Stimulated activated CD8-positive, alpha-beta memory T cell treated with anti-CD3 and anti-CD28 coated beads, Interleukin-4, amount 100 ng/mL, for 48 hours (primary cell): ENCODE measurements at regions not wholly inside any gene's neighbourhood (a gene's known extent, or its start where the extent isn't known, plus 50 kb on each side); places are given as distances from the start of the nearest gene placed in this dataset.

ENCODE experiments used
- DNase-seq: peaks from one replicate; pipeline ENCODE4 v3.0.0-alpha.2; 2020

DNA sequence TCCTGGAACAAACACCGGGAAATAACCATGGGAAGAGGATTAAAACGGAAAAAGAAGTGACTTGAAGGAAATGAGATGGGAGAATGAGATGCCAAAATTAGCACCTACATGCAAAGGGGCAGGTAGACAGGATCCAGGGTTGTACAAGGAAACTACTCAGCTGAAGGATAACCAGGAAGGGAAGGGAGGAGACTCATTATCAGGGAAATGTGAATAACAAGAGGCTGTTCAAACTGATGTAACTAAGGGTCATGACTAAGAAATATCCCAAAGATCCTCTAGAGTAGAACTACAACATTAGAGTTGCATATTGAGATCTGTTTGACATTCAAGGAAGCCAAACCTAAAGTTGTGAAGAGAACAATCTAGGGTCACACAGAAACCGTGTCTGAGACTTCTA, 166.2 kb upstream of the SP8 start:
- DNase-seq: no peak

DNA sequence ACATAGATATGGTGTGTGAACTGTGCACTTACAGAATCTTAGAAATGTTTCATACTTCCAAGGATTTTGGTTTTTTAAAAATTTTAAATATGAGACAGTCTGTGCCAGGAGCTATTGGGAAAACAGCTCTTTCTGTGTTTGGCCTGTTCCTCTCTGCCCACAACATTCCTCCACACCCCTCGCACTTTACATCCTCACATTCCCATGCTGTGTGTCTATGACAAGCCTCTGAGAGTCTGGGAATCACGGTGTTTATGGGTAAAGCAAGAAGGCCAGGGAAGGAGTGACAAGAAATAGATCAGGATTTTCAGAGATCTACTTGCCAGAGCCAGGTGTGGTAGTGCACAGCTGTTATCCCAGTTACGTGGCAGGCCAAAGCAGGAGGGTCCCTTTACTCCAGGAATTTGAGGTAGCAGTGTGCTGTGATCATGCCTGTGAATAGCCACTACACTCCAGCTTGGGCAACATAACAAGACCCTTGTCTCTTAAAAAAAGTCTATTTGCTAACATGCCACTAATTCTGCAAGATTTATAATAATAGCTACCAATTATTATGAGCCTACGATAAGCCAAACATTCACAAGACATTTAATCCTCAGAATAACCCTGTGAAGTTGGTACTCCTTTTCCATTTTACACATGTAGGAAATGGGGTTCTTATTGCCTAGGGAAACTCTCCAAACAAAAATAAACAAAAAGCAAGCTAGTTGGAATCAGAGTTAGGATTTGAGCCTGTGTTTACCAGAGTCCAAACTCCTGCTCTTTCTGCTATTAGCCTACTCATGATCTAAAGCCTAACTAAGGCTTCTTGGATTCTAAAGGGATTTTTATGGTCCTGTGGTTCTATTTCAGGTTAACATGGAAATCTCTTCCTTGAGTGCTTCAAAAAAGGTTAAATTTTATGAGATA, 168.3 kb upstream of the SP8 start:
- DNase-seq: no peak

GRCh38 chr7:20958572-20958971, 171.9 kb upstream of the SP8 start:
- no peak for DNase-seq

DNA sequence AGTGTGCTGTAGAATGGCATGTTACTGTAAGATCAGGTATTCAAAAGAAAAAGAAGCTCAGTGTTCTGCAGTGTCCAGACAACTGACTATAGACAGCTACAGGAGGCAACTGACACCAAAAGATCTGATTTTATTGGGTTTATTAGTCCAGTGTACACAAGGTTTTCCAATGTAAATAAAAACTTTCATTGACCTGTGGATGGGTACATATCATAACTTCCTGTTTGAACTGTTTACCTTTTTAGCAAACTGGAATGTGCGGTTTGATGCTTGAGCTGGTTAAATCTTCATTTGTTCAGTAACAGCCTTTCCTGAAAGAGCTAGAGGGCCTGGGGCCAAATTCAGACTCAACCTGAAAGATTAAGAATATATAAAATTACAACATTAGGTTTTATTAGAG, 172.6 kb upstream of the SP8 start:
- no peak for DNase-seq

GRCh38 chr7:20963556-20964280, 177.0 kb upstream of the SP8 start:
- DNase-seq: no peak

DNA sequence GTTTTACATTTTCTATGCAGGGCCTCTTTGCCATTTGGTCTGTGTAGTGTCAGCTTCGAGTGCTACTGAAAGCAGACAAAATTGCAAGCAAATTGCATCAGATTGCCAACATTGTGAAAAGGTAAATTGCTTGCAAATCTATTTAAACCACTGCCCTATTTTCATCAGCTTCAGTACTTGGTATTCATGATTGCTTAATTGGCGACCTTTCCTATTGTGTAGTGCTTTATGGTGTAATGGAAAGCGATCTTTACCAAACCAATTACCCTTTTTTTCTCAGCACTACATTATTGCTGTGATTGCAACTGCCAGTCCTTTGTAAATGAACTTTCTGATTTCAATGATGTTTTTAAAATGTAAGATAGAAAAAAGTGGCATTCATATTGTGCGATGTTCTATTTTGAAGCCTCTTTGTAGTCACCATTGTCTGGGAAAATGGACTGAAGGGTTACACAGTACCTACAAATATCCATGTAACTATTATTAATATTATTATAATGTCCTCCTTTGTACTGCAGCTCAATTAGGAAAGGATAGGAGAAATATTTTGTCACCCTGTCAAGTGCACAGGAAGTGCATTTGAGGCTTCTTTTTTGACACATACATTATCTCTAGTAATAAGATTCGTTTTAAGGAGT, 177.7 kb upstream of the SP8 start:
- no peak for DNase-seq

DNA sequence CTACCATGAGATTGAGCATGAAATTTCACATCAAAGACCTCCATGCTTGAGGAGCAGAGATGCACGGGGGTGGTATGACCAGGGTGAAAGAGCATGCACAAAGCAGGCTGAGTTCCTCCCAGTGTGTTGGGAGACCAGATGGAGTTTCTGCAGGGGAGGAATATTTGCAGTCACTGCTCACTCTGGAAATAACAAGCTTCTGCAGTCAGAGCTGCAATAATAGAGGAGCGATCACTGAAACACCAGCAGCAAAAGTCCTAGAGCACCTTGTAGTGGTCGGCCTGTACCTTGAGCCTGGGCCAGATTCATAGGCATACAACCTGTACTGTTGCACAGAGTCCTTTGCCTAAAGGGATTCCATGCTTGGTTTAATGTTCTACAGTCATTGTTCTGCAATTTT, 184.5 kb upstream of the SP8 start:
- DNase-seq: no peak

DNA sequence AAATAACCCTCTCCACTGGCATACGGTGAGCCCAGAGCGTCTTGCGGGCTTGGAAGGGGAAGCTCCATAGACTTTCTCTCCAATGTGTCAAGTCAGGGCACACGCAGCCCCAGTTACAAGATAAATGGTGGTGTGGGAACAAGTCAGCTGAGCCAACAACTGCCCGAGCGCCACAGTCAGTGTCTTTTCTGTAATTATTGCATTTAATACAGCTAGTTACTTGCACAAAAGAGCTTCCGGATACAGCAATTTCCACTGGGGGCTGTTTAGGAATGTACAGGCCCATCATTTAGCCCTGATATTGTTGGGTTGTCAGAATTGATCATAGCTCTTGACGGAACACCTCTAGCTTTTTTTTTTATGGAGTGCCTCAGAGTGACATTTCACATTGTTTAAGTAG, 193.5 kb upstream of the SP8 start:
- no peak for DNase-seq

DNA sequence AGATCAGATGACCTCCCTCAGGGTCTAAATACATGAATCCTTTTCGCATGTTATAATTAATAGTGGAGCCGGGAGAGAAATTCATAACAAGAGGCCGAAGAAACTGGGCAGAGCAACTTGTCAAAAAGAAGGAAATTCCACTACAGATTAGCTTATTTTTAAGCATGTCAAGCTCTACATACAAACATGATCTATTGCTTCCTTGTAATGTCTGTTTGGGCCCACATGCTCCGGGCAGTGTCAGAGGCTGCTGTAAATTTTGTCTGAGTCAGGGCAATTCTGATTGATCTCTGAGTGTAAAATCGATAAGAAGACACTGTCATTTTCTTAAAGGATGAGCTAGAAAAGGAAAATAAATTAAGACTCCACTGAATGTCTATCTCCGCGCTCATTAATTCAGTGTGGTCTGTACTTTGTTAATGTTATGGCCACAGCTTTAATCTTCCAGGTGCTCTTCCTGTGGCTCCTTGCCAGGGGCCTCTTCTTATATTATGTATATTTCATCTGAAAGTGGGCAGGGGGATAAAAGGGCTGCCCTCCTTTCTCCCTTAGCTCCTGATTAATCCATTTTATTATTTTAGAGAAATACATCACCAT, 194.1 kb upstream of the SP8 start:
- DNase-seq: no peak

DNA sequence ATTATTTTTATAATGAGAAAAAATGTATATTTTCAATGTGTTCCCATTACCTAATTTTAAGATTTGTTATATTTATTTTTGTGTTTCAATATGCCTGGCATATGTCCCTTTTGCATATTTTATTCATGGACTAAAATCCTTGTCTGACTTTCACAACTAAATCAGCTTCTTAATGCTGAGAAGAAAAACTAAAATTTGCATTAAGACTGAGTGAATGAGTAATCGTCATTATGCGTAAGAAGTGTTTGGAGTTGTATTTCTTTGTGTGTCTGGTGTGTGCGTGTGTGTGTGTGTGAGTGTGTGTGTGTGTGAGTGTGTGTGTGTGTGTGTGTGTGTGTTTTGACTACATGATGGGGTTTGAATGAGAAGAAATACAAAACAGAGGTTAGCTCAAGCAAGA, 201.7 kb upstream of the SP8 start:
- DNase-seq: no peak

DNA sequence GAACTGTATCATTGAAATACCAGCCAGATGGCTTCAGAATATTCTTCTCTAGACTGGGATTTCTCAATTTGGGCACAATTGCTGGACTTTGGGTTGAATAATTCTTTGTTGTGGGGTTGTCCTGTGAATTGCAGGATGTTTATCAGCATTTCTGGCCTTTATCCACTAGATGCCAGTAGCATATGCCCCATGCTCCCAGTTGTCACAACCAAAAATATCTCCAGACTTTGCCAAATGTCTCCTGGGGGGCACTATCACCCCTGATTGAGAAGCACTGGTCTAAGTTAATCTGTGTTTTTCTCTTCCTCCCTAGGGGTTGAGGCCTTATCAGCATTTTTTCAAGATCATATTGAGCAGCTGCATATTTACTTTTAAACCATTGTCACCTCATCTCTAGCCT, 204.9 kb upstream of the SP8 start:
- DNase-seq: no peak

DNA sequence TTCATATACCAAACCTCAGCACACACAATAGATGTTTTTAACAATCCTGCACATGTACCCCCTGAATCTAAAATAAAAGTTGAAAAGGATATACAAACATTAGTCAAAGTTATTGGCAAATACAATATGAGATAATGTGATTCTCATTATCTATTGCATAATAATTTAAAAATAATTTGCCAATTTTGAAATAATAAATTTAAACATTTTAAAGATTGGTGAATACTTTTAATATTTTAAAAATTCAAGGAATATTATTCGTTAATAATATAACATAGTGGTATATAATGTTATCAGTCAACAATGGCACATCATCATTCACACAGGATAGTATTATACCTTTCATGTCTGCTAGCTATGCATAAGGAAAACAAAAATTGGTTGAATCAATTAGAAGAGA, 207.0 kb upstream of the SP8 start:
- DNase-seq: no peak

GRCh38 chr7:20998309-20998708, 211.6 kb upstream of the SP8 start:
- DNase-seq: no peak

GRCh38 chr7:21011153-21011552, 224.5 kb upstream of the SP8 start:
- DNase-seq: no peak

DNA sequence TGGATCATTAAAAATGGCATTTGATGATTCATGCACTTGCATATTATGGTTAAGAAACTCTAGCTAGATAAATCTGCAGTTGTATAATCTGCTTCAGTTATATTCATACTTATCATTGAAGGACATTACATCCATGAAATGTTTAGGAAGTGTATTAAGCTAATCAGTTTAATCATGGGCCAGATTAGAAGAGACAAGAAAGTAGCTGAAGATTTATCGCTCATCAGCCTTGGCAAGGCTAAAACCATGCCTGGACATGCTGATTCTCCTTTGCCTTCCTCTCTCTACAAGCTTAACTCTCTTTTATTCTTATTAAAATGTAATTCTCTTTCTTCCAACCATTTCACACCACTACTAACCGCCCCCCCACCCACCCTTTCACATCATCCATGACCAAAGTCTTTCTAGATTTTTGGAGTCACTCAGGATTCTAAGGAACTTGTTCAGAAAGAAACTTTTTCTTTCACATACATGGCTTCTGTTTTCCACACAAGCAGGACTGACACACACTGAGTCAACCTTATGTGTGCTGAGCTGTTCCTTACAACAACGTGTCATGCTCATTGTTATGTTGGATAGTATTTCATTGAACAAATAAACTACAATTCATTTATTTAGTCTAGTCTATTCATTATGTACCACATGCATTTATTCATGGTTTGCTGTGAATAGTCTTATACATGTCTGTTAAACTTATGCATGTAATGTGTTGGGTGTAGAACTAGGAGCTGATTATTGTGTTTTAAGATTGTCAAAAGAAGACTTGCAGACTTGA, 227.3 kb upstream of the SP8 start:
- DNase-seq: no peak

DNA sequence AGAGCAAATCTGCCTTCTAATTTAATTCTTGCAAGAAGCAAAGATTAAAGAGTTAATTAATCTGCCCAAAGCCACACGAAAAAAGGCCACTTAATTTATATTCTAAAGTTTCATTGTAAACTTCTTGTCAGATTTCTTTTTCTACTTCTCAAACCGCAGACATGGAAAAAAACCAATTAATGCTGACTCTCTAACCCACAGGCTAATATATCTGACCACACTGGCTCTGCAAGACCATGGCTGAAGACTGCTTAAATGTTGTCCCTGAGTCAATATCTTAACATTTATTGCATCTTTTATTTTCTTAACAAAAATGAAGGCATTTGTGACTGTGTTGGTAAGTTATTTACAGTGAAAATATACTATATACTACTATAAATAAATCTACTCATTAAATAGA, 234.0 kb upstream of the SP8 start:
- DNase-seq: no peak

DNA sequence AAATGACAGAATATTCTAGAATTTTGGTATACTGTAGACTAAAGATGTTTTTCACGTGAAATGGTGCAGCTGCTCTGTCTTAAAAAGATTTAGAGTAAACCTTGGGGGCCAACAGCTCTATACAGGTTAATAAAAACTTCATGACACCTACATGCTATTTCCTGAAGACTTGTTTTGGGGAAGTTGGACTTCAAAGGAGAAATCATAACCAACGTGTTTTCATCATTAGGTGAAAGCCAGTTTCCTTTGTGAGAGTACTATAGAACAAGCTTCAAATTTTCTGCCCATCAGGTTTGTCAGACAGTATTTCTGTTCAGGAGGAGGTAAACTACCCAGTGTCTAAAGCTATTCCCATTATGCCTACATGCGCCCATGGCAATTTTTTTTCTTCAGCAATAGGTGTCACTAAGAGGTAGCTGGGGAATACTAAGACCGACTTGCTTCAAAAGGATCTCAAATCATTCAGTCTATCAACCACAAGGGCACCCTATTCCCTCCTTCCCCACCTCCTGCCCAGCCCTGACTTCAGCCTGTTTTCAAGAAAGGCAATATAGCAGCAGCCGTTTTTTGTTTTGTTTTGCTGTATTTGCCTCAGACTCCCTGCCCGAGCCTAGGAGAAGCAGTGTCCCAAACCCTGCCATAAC, 237.3 kb upstream of the SP8 start:
- DNase-seq: no peak

DNA sequence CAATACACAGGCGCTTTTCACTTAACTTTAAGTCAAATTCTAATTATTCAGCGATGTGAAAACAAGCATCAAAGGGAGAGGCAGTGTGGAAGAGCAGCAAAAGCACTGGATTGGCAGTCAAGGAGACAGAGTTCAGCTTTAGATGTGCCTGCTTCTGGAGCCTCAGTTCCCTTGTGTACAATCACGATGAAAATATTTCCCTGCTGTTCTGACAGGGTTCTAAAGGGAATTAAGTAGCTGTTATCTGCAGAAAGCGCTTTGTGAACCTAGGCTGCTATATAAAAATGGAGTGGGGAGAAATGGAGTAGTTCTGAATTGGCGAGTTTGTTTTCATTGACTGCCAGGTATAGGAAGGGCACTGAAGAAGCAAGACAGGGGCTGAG, 237.8 kb upstream of the SP8 start:
- no peak for DNase-seq

- no peak for DNase-seq
These were observed 241.5 kb upstream of the SP8 start for GRCh38 chr7:21028186-21028585.

DNA sequence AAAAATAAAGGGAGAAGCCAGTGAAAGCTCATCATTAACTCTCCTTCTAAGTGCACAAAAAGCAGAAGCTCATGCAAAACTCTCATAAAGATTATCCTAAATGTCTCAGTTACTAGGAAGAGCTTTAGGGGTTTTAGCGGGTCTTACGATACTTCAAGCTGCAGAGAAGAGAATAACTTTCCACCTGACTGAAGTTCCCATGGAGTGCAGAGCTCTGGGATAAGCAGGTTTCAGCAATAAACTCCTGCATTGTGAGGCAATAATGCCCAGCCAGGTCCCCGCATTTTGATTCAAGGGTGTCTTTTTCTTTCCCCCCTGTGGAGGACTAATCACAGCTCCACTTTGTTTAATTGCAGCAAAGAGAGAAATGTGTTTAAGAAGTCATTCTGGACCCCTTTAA, 241.9 kb upstream of the SP8 start:
- no peak for DNase-seq

DNA sequence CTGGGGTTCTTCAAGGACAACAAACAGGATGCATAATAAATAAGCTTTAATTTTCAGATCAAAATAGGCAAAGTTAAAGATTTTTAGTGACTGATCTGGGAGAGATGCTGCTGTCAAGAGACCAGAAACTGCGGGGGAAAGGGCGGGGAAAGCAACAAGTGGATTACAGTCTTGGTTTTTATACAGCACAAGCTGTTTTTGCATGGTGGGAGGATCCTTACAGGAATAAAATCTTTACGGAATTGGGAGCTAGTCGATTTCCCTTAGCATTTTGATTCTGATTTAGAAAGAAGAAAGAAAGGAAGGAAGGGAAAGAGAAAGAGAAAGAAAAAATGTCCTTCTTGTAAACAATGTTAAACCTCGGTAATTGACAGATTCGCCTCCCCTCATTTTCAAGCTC, 242.3 kb upstream of the SP8 start:
- no peak for DNase-seq

DNA sequence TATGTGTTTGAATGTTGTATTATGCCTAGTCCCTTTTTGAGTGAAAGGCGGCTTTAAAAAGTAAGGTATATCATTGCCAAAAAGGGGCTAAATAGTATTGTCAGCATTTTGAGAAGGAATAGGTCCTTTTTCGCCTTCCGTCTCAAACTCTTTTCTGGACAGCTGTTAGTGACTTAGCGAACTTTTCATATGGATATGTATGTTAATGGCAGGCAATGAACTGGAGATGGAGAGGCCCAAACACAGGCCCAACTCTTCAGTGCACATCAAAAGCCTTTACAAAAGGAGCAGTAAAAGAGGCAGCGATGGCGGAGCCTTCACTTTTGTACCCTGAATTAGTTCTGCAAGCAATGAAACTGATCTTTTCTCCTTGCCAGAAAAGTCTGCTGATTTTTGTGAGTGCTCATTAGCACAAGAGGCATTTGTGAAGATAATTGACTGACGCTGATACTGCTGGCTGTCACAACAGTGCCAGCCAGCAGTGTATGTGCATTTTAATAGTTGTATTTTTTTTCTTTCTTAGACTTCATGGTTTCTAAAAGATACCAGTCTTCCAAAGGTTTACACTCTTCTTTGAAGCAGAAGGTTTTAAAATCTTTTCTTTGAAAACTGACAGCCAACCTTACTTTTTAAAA, 243.7 kb upstream of the SP8 start:
- no peak for DNase-seq
